Uterus (tissue), 2 donors: ENCODE measurements at regions not wholly inside any gene's neighbourhood (a gene's known extent, or its start where the extent isn't known, plus 50 kb on each side); places are given as distances from the start of the nearest gene placed in this dataset.

Experiments
- POLR2A ChIP-seq, 2 donors: fragments of 450-650 bp; IDR thresholded peaks; one replicate each; pipeline ENCODE4 v1.6.1; 2016; ENCODE audit warnings: antibody characterized with exemption in 2 of 2, mild to moderate bottlenecking in 1 of 2, moderate library complexity in 1 of 2
- TF ChIP-seq, protein P1 (sequence below), 4 experiments: fragments of 200-600 bp in 2 of 4; fragments of 450-650 bp in 2 of 4; sonication (generic) in 2 of 4; IDR thresholded peaks; one replicate each; pipeline ENCODE4 v1.5.1; 2016 to 2019; ENCODE audit warnings: antibody characterized with exemption in 4 of 4, mild to moderate bottlenecking in 2 of 4, moderate library complexity in 1 of 4

DNA sequence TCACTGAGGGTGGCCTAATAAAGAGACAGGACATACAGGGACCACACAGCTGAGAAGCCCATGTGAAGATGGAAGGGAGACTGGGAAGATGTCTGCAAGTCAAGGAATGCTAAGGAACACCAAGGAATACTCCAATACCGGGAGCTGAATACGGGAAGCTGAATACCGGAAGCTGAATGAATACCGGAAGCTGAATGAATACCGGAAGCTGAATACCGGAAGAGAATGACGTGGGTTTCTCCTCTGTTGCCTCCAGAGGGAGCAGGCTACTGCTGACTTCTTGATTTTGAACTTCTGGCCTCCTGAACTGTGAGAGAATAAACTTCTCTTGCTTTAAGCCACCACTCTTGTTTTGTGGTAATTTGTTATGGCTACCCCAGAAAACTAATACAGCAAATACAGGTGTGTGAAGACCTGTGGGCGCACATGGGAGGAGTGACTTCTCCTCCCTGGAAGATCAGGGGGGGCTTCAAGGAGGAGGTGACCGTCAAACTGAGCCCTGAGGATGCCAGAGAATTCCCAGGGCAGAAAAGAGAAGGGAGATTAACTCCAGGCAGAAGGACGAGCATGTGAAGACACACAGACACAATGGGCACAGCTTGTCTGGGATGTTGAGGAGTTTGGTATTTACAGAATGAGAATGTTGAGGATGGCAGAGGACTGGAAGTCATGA is 259.9 kb downstream of the IRF8 start:
- no peak for TF ChIP-seq POLR2A (IDR thresholded peaks at IDR 0.05)
- TF ChIP-seq, protein P1, sequence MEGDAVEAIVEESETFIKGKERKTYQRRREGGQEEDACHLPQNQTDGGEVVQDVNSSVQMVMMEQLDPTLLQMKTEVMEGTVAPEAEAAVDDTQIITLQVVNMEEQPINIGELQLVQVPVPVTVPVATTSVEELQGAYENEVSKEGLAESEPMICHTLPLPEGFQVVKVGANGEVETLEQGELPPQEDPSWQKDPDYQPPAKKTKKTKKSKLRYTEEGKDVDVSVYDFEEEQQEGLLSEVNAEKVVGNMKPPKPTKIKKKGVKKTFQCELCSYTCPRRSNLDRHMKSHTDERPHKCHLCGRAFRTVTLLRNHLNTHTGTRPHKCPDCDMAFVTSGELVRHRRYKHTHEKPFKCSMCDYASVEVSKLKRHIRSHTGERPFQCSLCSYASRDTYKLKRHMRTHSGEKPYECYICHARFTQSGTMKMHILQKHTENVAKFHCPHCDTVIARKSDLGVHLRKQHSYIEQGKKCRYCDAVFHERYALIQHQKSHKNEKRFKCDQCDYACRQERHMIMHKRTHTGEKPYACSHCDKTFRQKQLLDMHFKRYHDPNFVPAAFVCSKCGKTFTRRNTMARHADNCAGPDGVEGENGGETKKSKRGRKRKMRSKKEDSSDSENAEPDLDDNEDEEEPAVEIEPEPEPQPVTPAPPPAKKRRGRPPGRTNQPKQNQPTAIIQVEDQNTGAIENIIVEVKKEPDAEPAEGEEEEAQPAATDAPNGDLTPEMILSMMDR (IDR thresholded peaks at IDR 0.05) = no peak
